ENCODE measurements at regions not wholly inside any gene's neighbourhood (a gene's known extent, or its start where the extent isn't known, plus 50 kb on each side); places are given as distances from the start of the nearest gene placed in this dataset.

- DNase-seq (ENCODE audit: low read depth, low spot score), result no peak
- H3K4me3 ChIP-seq (ENCODE audit: low read depth, low read length), result no peak overlapping the region
- no peak for TF ChIP-seq CTCF (IDR thresholded peaks at IDR 0.05; ENCODE audit: low read depth, low read length)
- in situ Hi-C loops (cut with HindIII; ENCODE audit: low sequenced_read_pairs), result no loop called here
Observed at GRCh38 chr6:114718716-114719270, 376.0 kb upstream of the HS3ST5 start.

- H3K4me3 ChIP-seq (ENCODE audit: low read depth, low read length), result no peak overlapping the region
- DNase-seq (ENCODE audit: low read depth, low spot score), result no peak
Observed at GRCh38 chr6:114718186-114718585, 375.4 kb upstream of the HS3ST5 start.

GRCh38 chr6:114714836-114715507, 372.1 kb upstream of the HS3ST5 start:
- TF ChIP-seq CTCF (IDR thresholded peaks at IDR 0.05; ENCODE audit: low read depth, low read length), result no peak
- in situ Hi-C loops (cut with HindIII; ENCODE audit: low sequenced_read_pairs), result no loop called here
- DNase-seq (ENCODE audit: low read depth, low spot score), result no peak
- H3K4me3 ChIP-seq (ENCODE audit: low read depth, low read length), result no peak overlapping the region

More at GRCh38 chr6:114718186-114718585, 375.4 kb upstream of the HS3ST5 start:
- in situ Hi-C loops (cut with HindIII; ENCODE audit: low sequenced_read_pairs), result no loop called here
- TF ChIP-seq CTCF (IDR thresholded peaks at IDR 0.05; ENCODE audit: low read depth, low read length), result no peak

- H3K4me3 ChIP-seq (ENCODE audit: low read depth, low read length), result no peak overlapping the region
- in situ Hi-C loops (cut with HindIII; ENCODE audit: low sequenced_read_pairs), result no loop called here
- DNase-seq (ENCODE audit: low read depth, low spot score), result no peak
- TF ChIP-seq CTCF (IDR thresholded peaks at IDR 0.05; ENCODE audit: low read depth, low read length), result no peak
Observed at GRCh38 chr6:114713690-114714089, 370.9 kb upstream of the HS3ST5 start.

GRCh38 chr6:114712129-114712662, 369.4 kb upstream of the HS3ST5 start:
- in situ Hi-C loops (cut with HindIII; ENCODE audit: low sequenced_read_pairs), result no loop called here
- DNase-seq (ENCODE audit: low read depth, low spot score), result no peak
- TF ChIP-seq CTCF (IDR thresholded peaks at IDR 0.05; ENCODE audit: low read depth, low read length), result no peak
- no peak overlapping the region for H3K4me3 ChIP-seq (ENCODE audit: low read depth, low read length)

- in situ Hi-C loops (cut with HindIII; ENCODE audit: low sequenced_read_pairs), result no loop called here
- no peak overlapping the region for H3K4me3 ChIP-seq (ENCODE audit: low read depth, low read length)
- TF ChIP-seq CTCF (IDR thresholded peaks at IDR 0.05; ENCODE audit: low read depth, low read length), result no peak
- DNase-seq (ENCODE audit: low read depth, low spot score), result no peak
Observed at GRCh38 chr6:114707081-114707620, 364.3 kb upstream of the HS3ST5 start.

Data from astrocyte of the spinal cord (primary cell).